ENCODE measurements at regions not wholly inside any gene's neighbourhood (a gene's known extent, or its start where the extent isn't known, plus 50 kb on each side); places are given as distances from the start of the nearest gene placed in this dataset.
"Not testable (repeated sequence)": the region's sequence is repeated elsewhere in the genome, so short reads cannot be mapped to it uniquely, and the experiment has no call there.

DNA sequence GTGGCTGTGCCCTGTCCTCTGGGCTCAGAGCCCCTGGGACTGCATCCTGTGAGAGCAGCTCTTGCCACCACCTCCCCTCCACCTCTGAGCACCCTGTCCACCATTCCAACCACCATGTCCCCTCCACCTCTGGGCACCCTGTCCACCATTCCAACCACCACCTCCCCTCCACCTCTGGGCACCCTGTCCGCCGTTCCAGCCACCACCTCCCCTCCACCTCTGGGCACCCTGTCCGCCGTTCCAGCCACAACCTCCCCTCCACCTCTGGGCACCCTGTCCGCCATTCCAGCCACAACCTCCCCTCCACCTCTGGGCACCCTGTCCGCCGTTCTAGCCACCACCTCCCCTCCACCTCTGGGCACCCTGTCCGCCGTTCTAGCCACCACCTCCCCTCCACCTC, 313.7 kb upstream of the MYT1L start:
- TF ChIP-seq ZNF274 (IDR thresholded peaks at IDR 0.05; ENCODE audit: low read depth, low read length); YY1 (IDR thresholded peaks at IDR 0.05; ENCODE audit: insufficient read depth, insufficient read length); SUZ12 (IDR thresholded peaks at IDR 0.05; ENCODE audit: extremely low read depth, insufficient read depth, insufficient read length): not testable (repeated sequence)

Data from NT2/D1 (cell line).